ENCODE measurements at regions not wholly inside any gene's neighbourhood (a gene's known extent, or its start where the extent isn't known, plus 50 kb on each side); places are given as distances from the start of the nearest gene placed in this dataset.

DNA sequence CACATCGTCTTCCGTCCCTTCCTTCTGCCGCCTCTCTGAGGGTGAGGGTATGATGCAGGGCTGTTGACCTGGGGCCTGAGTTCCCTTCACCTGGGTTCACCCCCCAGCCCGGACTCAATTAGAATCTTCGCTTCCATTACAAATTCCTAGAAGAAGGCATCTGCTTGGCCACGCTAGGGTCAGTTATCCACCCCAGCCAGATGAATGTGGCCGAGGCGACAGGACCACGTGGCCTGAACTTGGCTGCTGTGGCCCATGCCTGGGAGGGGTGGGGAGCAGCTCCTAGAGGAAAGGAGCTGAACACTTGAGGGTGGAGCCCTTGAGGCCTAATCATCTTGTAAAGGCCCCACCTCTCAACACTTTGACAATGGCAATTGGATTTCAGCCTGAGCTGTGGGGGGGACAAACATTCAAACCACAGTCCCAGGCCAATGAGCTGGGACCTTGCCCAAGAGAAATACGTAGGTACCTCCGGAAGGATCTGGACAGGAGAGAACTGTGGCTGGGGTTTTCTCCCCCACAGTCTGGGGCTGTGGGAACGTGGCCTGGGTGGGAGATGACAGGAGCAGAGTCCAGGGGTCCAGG, 90.6 kb upstream of the ADAMTS2 start:
- peaks cover 16% of the 10 kb centered on the region for H3K27me3 Mint-ChIP-seq
- H3K4me1 Mint-ChIP-seq: no peaks in the 10 kb centered on the region
- no peak for DNase-seq (ENCODE audit: low spot score in 2 of 2)
- ATAC-seq (replicated peaks; ENCODE audit: extremely low read depth, poor library complexity, severe bottlenecking): no peak
- H3K9me3 Mint-ChIP-seq: no peaks in the 10 kb centered on the region
- no peak overlapping the region for H3K4me3 Mint-ChIP-seq
- H3K27ac Mint-ChIP-seq (ENCODE audit: low read depth): no peak overlapping the region
- H3K36me3 Mint-ChIP-seq (ENCODE audit: insufficient read depth): peaks cover 4% of the 10 kb centered on the region

DNA sequence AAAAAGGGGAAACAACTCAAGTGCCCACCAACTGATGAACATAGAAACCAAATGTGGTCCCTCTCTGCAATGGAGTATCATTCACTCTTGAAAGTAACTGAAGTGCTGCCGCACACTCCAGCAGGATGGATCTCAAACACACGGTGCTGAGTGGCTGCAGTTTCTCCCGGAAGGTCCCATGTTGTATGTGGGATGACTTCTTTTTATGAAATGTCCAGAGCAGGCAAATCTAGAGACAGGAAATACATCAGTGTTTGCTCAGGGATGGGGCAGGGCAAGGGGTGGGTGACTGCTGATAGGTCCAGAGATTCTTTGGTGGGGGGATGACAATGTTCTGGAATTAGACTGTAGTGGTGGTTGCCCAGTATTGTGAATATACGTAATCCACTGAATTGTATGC, 89.9 kb upstream of the ADAMTS2 start:
- H3K27me3 Mint-ChIP-seq: peaks cover 16% of the 10 kb centered on the region
- no peak for ATAC-seq (replicated peaks; ENCODE audit: extremely low read depth, poor library complexity, severe bottlenecking)

DNA sequence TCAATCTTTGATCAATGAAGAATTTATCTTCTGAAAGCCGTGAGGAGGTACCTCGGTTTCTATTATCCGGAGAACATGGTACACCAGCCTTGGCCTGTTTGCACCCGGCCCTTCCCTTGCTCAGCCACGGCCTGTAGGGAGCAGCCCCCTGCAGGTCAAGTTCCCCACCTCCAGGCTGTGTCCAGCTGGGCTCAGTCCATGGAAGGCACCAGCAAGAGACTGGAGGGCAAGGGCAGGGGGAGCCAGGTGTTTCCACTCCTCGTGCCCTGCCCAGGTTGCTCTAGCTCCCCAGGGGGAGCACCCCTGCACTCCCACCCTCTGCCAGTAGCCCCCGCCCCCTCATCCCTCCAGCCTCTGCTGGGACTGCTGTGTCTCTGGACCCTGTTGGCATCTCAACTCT, 87.3 kb upstream of the ADAMTS2 start:
- H3K4me1 Mint-ChIP-seq: no peaks in the 10 kb centered on the region
- H3K9me3 Mint-ChIP-seq: no peaks in the 10 kb centered on the region
- no peak overlapping the region for H3K4me3 Mint-ChIP-seq
- DNase-seq (ENCODE audit: low spot score in 2 of 2) (no peak), ATAC-seq (replicated peaks; ENCODE audit: extremely low read depth, poor library complexity, severe bottlenecking) (no peak)
- H3K27me3 Mint-ChIP-seq: peaks cover 16% of the 10 kb centered on the region
- no peak overlapping the region for H3K27ac Mint-ChIP-seq (ENCODE audit: low read depth)
- H3K36me3 Mint-ChIP-seq (ENCODE audit: insufficient read depth): peaks cover 2% of the 10 kb centered on the region

More for the DNA sequence above, 89.9 kb upstream of the ADAMTS2 start:
- Mint-ChIP-seq H3K4me1 (no peaks in the 10 kb centered on the region), H3K27ac (ENCODE audit: low read depth) (no peak overlapping the region), H3K4me3 (no peak overlapping the region), H3K36me3 (ENCODE audit: insufficient read depth) (peaks cover 2% of the 10 kb centered on the region), H3K9me3 (no peaks in the 10 kb centered on the region)
- no peak for DNase-seq (ENCODE audit: low spot score in 2 of 2)

DNA sequence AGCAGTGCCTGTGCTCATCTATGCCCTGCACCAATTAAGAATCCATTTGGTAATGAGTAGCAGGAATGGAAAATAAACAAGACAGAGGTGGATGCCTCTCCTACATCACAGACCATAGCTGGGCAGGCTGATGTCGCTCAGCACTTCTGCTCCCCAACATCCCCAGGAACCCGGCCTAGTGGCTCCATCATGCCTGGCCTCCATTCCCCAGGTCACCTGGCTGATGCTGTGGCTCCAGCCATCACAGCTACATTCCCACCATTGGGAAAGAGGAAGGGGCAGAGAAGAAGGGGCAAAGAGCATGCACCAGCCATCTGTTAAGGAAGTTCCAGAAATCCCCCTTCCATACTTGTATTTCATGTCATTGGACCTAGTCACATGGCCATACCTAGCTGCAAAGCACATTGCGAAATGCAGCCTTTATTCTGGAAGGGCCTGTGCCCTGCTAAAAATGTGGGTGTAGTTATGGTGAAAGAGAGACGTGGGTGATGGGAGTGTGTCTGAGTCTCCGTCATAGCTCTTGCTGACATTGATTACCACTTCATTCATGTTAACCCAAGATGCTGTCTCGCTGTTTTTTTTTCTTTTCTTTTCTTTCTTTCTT, 86.1 kb upstream of the ADAMTS2 start:
- Mint-ChIP-seq H3K27me3 (peaks cover 15% of the 10 kb centered on the region), H3K4me3 (no peak overlapping the region), H3K4me1 (no peaks in the 10 kb centered on the region), H3K36me3 (ENCODE audit: insufficient read depth) (peaks cover 2% of the 10 kb centered on the region), H3K27ac (ENCODE audit: low read depth) (no peak overlapping the region), H3K9me3 (no peaks in the 10 kb centered on the region)
- DNase-seq (ENCODE audit: low spot score in 2 of 2) (no peak), ATAC-seq (replicated peaks; ENCODE audit: extremely low read depth, poor library complexity, severe bottlenecking) (no peak)

DNA sequence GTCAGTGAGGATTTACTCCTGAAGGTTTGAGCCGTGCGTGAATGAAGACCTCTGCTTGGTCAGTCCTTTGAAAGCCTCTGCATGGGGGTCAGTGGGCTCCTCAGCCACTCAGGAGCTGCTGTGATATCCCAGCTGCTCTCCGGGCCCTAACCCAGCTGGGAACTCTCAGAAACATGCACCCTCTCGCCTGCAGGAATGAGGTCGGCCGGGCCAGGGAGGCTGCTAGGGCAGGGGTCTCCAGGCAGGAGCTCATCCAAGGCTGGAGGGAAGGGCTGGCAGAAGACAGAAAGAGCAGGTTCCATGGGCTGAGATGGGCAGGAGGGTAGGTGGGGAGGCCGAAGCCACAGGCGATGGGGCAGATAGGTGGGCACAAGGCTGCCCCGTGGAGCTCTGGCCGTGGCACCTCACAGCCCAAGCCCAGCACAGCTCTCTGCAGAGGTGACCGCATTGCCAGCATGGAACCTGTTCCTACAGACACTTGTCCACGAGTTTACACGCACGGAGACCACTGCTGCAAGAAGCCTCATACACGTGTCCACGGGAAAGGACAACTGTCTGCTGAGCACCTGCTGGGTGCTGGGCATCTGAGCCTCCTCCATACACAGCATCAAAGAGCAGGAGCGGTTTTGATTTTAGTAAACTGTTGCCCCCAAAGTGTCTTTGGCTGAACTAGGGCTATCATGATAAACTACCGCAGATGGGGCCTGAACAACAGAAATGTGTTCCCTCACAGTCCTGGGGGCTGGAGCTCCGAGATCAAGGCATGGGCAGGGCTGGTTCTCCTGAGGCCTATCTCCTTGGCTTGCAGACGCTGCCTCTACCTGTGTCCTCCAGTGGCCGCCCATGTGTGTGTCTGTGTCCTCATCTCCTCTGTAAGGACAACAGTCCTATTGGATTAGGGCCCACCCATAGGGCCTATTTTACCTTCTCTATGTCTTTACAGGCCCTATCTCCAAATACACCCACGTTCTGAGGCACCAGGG, 85.2 kb upstream of the ADAMTS2 start:
- peaks cover 2% of the 10 kb centered on the region for H3K36me3 Mint-ChIP-seq (ENCODE audit: insufficient read depth)
- H3K27ac Mint-ChIP-seq (ENCODE audit: low read depth): no peak overlapping the region
- DNase-seq (ENCODE audit: low spot score in 2 of 2): no peak
- no peak overlapping the region for H3K4me3 Mint-ChIP-seq
- no peak for ATAC-seq (replicated peaks; ENCODE audit: extremely low read depth, poor library complexity, severe bottlenecking)
- H3K9me3 Mint-ChIP-seq: no peaks in the 10 kb centered on the region
- peaks cover 12% of the 10 kb centered on the region for H3K27me3 Mint-ChIP-seq
- H3K4me1 Mint-ChIP-seq: no peaks in the 10 kb centered on the region

DNA sequence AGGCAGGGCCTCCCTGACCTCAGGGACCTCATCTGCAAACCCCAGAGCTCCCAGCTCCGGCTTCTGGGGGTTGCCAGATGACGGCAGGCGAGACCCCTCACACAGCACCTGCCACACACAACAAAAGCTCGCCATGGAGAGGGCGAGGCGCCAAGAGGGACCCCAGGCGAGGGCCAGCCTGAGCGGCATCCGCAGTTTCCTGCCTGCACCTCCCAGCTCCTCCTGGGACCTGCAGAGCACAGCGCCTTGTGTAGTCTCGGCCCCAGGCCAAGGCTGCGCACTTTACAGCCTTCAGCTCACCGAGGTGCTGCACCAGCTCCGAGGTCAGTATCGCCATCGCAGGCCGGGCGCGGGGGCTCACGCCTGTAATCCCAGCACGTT, 82.4 kb upstream of the ADAMTS2 start:
- Mint-ChIP-seq H3K27me3 (peaks cover 19% of the 10 kb centered on the region), H3K4me3 (no peak overlapping the region), H3K4me1 (no peaks in the 10 kb centered on the region), H3K36me3 (ENCODE audit: insufficient read depth) (no peaks in the 10 kb centered on the region), H3K27ac (ENCODE audit: low read depth) (no peak overlapping the region), H3K9me3 (no peaks in the 10 kb centered on the region)
- DNase-seq (ENCODE audit: low spot score in 2 of 2): no peak
- ATAC-seq (replicated peaks; ENCODE audit: extremely low read depth, poor library complexity, severe bottlenecking): no peak

DNA sequence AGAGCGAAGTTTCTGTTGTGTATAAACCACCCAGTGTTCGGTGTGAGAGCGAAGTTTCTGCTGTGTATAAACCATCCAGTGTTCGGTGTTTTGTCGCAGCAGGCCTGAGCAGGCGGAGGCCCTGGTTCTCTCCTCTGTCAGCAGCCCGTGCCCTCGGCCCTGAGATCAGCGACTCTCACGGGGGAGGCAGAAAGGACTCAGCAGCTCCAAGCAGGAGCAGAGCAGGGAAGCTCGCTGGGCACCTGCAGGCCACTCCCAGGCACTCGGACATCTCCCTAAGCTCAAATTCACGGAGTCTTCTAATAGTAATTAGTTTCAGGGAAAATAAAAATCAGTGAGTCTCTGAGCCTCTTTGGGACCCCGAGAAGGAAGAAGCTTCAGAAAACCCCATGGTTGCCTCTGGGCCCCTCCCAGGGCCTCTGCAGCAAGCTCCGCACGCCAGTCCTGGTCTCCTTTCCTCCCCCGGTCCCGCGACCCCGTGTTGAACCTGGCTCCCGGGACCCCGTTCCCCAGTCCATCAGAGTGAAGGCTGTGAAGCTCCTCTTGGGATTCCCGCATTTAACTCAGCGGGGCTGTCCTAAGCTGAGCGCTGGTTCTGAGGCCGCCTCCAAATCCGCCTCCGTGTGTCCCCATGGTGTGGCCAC, 81.9 kb upstream of the ADAMTS2 start:
- DNase-seq (ENCODE audit: low spot score in 2 of 2): no peak
- no peak for ATAC-seq (replicated peaks; ENCODE audit: extremely low read depth, poor library complexity, severe bottlenecking)
- Mint-ChIP-seq H3K27ac (ENCODE audit: low read depth) (no peak overlapping the region), H3K4me1 (no peaks in the 10 kb centered on the region), H3K4me3 (no peak overlapping the region), H3K9me3 (no peaks in the 10 kb centered on the region), H3K36me3 (ENCODE audit: insufficient read depth) (no peaks in the 10 kb centered on the region), H3K27me3 (peaks cover 24% of the 10 kb centered on the region)

DNA sequence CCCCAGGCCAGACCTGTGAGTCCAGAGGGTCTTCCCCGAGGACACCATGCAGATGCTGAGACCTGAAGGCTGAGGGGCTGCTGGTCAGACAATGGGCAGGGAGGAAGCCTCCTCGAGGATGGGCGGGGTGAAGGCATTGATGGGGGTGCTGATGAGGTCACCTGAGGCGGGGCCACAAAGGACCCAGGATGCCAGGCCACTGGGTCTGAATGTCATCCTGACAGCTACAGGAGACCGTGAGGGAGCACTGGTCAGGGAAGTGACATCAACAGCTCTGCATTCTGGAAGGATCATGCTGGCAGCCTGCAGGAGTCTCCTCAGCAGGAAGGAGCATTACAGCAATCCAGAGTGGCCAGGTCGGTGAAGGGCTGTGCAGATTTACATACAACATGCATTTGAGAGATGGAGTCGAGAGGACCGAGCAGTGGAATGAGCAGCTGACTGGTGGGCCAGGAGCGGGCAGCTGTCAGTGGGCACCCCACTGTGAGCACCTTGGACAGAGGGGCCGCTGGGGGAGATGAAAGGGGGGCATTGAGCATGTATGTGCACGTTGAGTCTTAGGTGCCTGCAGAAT, 77.7 kb upstream of the ADAMTS2 start:
- peaks cover 32% of the 10 kb centered on the region for H3K27me3 Mint-ChIP-seq
- no peaks in the 10 kb centered on the region for H3K4me1 Mint-ChIP-seq
- DNase-seq (ENCODE audit: low spot score in 2 of 2): no peak
- no peaks in the 10 kb centered on the region for H3K36me3 Mint-ChIP-seq (ENCODE audit: insufficient read depth)
- no peak overlapping the region for H3K27ac Mint-ChIP-seq (ENCODE audit: low read depth)
- H3K4me3 Mint-ChIP-seq: no peak overlapping the region
- no peaks in the 10 kb centered on the region for H3K9me3 Mint-ChIP-seq
- no peak for ATAC-seq (replicated peaks; ENCODE audit: extremely low read depth, poor library complexity, severe bottlenecking)

DNA sequence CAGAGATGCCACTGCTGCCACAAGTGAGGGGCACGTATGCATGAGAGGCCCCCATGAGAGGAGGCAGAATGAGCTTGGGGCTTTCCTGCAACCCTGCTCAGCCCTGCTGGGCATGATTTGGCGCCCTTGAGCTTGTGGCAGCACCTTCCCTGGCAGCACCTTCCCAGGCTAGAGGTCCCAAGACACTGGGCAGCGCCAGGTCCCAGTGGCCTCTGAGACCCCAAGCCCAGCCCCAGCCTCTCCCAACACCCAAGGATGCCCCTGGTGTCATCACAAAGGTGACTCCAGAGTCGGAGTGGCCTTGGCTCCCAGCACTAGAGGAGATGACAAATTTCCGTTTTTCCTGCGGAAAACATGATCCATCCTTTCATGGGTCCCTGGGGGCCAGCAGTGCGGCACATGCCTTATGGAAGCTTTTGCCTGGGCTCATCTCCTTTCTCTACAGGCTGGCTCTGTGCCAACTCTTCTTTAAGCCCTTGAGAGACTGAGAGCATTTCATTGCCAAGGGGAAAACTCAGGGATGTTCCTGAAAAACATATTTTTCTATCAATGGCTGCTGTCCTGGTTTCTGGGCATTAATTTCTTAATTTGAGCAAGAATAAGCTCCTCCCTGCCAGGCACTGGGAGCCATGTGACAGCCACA, 77.1 kb upstream of the ADAMTS2 start:
- no peak for ATAC-seq (replicated peaks; ENCODE audit: extremely low read depth, poor library complexity, severe bottlenecking)
- Mint-ChIP-seq H3K36me3 (ENCODE audit: insufficient read depth) (no peaks in the 10 kb centered on the region), H3K4me3 (no peak overlapping the region), H3K27me3 (peaks cover 32% of the 10 kb centered on the region), H3K9me3 (no peaks in the 10 kb centered on the region), H3K4me1 (no peaks in the 10 kb centered on the region), H3K27ac (ENCODE audit: low read depth) (no peak overlapping the region)
- DNase-seq (ENCODE audit: low spot score in 2 of 2): no peak

DNA sequence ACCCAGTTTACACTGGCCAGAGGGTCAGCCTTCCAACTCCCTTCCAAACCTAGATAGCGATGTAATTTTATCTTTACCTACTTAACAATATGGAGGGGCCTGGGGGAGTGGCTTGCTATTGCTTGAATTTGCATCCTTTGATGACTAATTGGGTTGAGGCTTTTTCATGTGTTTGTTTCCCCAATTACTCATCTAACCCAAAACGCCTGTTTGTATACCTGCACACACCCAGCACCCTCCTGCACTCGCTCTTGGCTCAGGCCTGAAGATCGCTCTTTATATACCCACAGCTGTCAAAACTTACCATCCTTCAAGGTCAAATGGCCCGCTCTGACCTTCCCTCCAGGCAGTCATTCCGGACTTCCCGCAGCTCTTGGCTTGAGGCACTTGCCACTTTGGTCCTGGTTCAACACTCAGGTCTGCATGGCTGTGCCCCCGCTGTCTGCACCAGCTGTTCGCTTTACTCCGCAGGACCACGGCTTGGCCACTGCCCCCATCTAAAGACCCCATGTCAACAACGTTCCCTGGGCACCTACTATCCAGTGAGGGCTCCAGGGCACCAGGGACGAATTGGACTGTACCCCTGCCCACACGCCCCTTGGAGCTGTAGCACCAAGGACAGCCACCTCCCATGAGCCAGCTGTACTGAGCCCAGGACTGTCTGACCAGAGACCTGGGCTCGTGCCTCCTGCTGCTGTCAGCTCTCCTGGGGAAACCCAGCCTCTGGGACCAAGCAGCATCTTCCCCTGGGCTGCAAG, 76.1 kb upstream of the ADAMTS2 start:
- Mint-ChIP-seq H3K36me3 (ENCODE audit: insufficient read depth) (no peaks in the 10 kb centered on the region), H3K27me3 (peaks cover 37% of the 10 kb centered on the region), H3K4me1 (no peaks in the 10 kb centered on the region), H3K27ac (ENCODE audit: low read depth) (no peak overlapping the region), H3K9me3 (no peaks in the 10 kb centered on the region), H3K4me3 (no peak overlapping the region)
- no peak for DNase-seq (ENCODE audit: low spot score in 2 of 2)
- ATAC-seq (replicated peaks; ENCODE audit: extremely low read depth, poor library complexity, severe bottlenecking): no peak

DNA sequence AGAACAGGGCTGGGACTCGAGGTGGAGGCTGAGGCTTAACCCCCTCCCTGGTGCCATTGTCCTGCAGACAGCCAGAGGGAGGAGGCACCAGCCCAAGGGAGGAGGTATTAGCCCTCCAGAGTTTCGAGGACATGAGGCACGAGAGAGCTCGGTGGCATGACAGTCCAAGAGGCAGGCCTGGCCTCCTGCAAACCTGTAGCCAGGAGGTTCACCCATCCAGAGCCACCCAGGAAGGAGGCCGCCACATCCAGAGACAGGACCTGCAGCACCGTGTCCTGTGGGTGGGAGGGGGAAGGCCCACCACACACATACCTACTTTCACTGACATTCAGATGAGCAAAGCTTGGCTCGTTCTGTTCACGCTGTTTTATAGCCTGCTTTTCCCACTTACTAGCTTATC, 75.2 kb upstream of the ADAMTS2 start:
- Mint-ChIP-seq H3K4me3 (no peak overlapping the region), H3K27ac (ENCODE audit: low read depth) (no peak overlapping the region), H3K27me3 (peaks cover 37% of the 10 kb centered on the region), H3K4me1 (no peaks in the 10 kb centered on the region), H3K9me3 (no peaks in the 10 kb centered on the region), H3K36me3 (ENCODE audit: insufficient read depth) (no peaks in the 10 kb centered on the region)
- ATAC-seq (replicated peaks; ENCODE audit: extremely low read depth, poor library complexity, severe bottlenecking) (no peak), DNase-seq (ENCODE audit: low spot score in 2 of 2) (no peak)
